Natural killer cell (primary cell): ENCODE measurements at regions not wholly inside any gene's neighbourhood (a gene's known extent, or its start where the extent isn't known, plus 50 kb on each side); places are given as distances from the start of the nearest gene placed in this dataset.
"Not testable (repeated sequence)": the region's sequence is repeated elsewhere in the genome, so short reads cannot be mapped to it uniquely, and the experiment has no call there.

Experiments used
- ATAC-seq, 3 donors: fragments of 150-1000 bp in 2 of 3; fragments of 200-7000 bp in 1 of 3; cut with Tn5 transposase; 1 replicate in 1 of 3; 2 replicates in 2 of 3; pipeline ENCODE4 v1.10.0; 2021; ENCODE audit warnings: mild to moderate bottlenecking in 2 of 3, moderate library complexity in 2 of 3
- DNase-seq, 2 donors: peaks; one replicate each; pipeline versions ENCODE4 v3.0.0 to v3.0.0-alpha.2; 2013 to 2021; ENCODE audit warnings: mixed read lengths in 1 of 2
- H3K27ac ChIP-seq: one replicate; pipeline ENCODE4 v1.5.1; 2013; ENCODE audit warnings: mild to moderate bottlenecking, low read length
- H3K27me3 ChIP-seq: one replicate; pipeline ENCODE4 v1.6.1; 2013; ENCODE audit warnings: low read length; ENCODE audit not compliant: control insufficient read depth, insufficient read depth
- H3K36me3 ChIP-seq: one replicate; pipeline ENCODE4 v1.6.1; 2013; ENCODE audit warnings: low read length; ENCODE audit not compliant: control insufficient read depth, insufficient read depth
- H3K4me1 ChIP-seq: one replicate; pipeline ENCODE4 v1.6.1; 2013; ENCODE audit warnings: low read length; ENCODE audit not compliant: control insufficient read depth, insufficient read depth
- H3K4me3 ChIP-seq: one replicate; pipeline ENCODE4 v1.5.1; 2013; ENCODE audit warnings: low read length
- H3K9me3 ChIP-seq: one replicate; pipeline ENCODE4 v1.6.1; 2013; ENCODE audit warnings: low read length; ENCODE audit not compliant: control insufficient read depth, insufficient read depth
- H3K27ac Mint-ChIP-seq, 2 donors: one replicate each; pipeline ENCODE4 v1.8.0; 2022; ENCODE audit warnings: mild to moderate bottlenecking in 2 of 2, mixed read lengths in 2 of 2, moderate library complexity in 1 of 2
- H3K27me3 Mint-ChIP-seq, 2 donors: one replicate each; pipeline ENCODE4 v1.8.0; 2022; ENCODE audit warnings: low read depth in 2 of 2, mixed read lengths in 2 of 2
- H3K36me3 Mint-ChIP-seq: one replicate; pipeline ENCODE4 v1.8.0; 2022; ENCODE audit warnings: mixed read lengths
- H3K4me1 Mint-ChIP-seq, 2 donors: one replicate each; pipeline ENCODE4 v1.8.0; 2022; ENCODE audit warnings: mixed read lengths in 2 of 2
- H3K4me3 Mint-ChIP-seq: one replicate; pipeline ENCODE4 v1.8.0; 2022; ENCODE audit warnings: mild to moderate bottlenecking, moderate library complexity, mixed read lengths
- H3K9me3 Mint-ChIP-seq, 2 donors: one replicate each; pipeline ENCODE4 v1.8.0; 2022; ENCODE audit warnings: mixed read lengths in 2 of 2
- WGBS: methylation state at CpG from one replicate; pipeline ENCODE4 v1.1.7; 2013; ENCODE audit warnings: missing lambda C conversion rate; ENCODE audit not compliant: insufficient coverage; 5-methylcytosine and 5-hydroxymethylcytosine counted together
- intact Hi-C: fragments of 100-400 bp; cut with micrococcal nuclease; formaldehyde crosslinking; loops from one replicate; pipeline ENCODE4 v1.14.2; 2022

GRCh38 chr2:89756616-89757015 is 1065.1 kb downstream of the RPIA start:
- intact Hi-C loops, ATAC-seq, H3K27ac ChIP-seq, H3K9me3 ChIP-seq, H3K4me3 Mint-ChIP-seq, H3K4me3 ChIP-seq, H3K27me3 ChIP-seq, H3K27ac Mint-ChIP-seq, H3K36me3 ChIP-seq, H3K36me3 Mint-ChIP-seq, H3K4me1 ChIP-seq, DNase-seq, H3K4me1 Mint-ChIP-seq, H3K9me3 Mint-ChIP-seq: not testable (repeated sequence)
- WGBS: 90% methylated on average over 1 of the region's 2 CpGs
- H3K27me3 Mint-ChIP-seq: peaks cover 13 to 42% of the 10 kb centered on the region in 2 donors

- DNase-seq, H3K27ac Mint-ChIP-seq, H3K36me3 Mint-ChIP-seq, H3K27me3 ChIP-seq, H3K9me3 ChIP-seq, ATAC-seq, intact Hi-C loops, H3K9me3 Mint-ChIP-seq, H3K4me1 ChIP-seq, H3K4me3 Mint-ChIP-seq, H3K4me1 Mint-ChIP-seq, H3K4me3 ChIP-seq, H3K27ac ChIP-seq, H3K36me3 ChIP-seq: not testable (repeated sequence)
- WGBS: 79% methylated on average over 12 of the region's 14 CpGs
- H3K27me3 Mint-ChIP-seq: peaks cover 18 to 42% of the 10 kb centered on the region in 2 donors
Observed at GRCh38 chr2:89758332-89759026, 1067.0 kb downstream of the RPIA start.

GRCh38 chr2:89760762-89761161 is 1069.3 kb downstream of the RPIA start:
- H3K27me3 ChIP-seq, H3K27ac ChIP-seq, H3K36me3 ChIP-seq, intact Hi-C loops, H3K4me3 ChIP-seq, H3K36me3 Mint-ChIP-seq, DNase-seq, H3K9me3 Mint-ChIP-seq, H3K9me3 ChIP-seq, ATAC-seq, H3K4me1 Mint-ChIP-seq, H3K27ac Mint-ChIP-seq, H3K4me1 ChIP-seq, H3K4me3 Mint-ChIP-seq: not testable (repeated sequence)
- 83% methylated on average over 4 of the region's 6 CpGs for WGBS
- peaks cover 24 to 36% of the 10 kb centered on the region in 2 donors for H3K27me3 Mint-ChIP-seq

GRCh38 chr2:89761171-89761570 is 1069.7 kb downstream of the RPIA start:
- H3K4me1 Mint-ChIP-seq, H3K27me3 ChIP-seq, H3K9me3 ChIP-seq, H3K27ac Mint-ChIP-seq, H3K36me3 Mint-ChIP-seq, ATAC-seq, H3K4me3 ChIP-seq, H3K4me1 ChIP-seq, H3K4me3 Mint-ChIP-seq, H3K36me3 ChIP-seq, H3K27ac ChIP-seq, H3K9me3 Mint-ChIP-seq, intact Hi-C loops, DNase-seq: not testable (repeated sequence)
- peaks cover 22 to 34% of the 10 kb centered on the region in 2 donors for H3K27me3 Mint-ChIP-seq
- WGBS: 66% methylated on average over 2 of the region's 2 CpGs

GRCh38 chr2:89761863-89762262 is 1070.4 kb downstream of the RPIA start:
- H3K9me3 Mint-ChIP-seq, H3K4me3 ChIP-seq, H3K4me1 Mint-ChIP-seq, H3K4me3 Mint-ChIP-seq, H3K36me3 ChIP-seq, H3K36me3 Mint-ChIP-seq, ATAC-seq, H3K4me1 ChIP-seq, H3K27ac Mint-ChIP-seq, H3K27ac ChIP-seq, intact Hi-C loops, DNase-seq: not testable (repeated sequence)
- Histone ChIP-seq H3K27me3 (peaks cover 12% of the 10 kb centered on the region), H3K9me3 (peaks cover 14% of the 10 kb centered on the region)
- peaks cover 22 to 32% of the 10 kb centered on the region in 2 donors for H3K27me3 Mint-ChIP-seq
- WGBS: 96% methylated on average over 4 of the region's 4 CpGs

GRCh38 chr2:89762461-89763253 is 1071.2 kb downstream of the RPIA start:
- peaks cover 7 to 13% of the 10 kb centered on the region in 2 donors for H3K4me1 Mint-ChIP-seq
- 88% methylated on average over 13 of the region's 13 CpGs for WGBS
- Histone ChIP-seq H3K9me3 (peaks cover 14% of the 10 kb centered on the region), H3K27me3 (peaks cover 20% of the 10 kb centered on the region), H3K4me1 (peaks cover 15% of the 10 kb centered on the region)
- intact Hi-C loops, H3K36me3 Mint-ChIP-seq, H3K27ac Mint-ChIP-seq, H3K27ac ChIP-seq, H3K4me3 ChIP-seq, ATAC-seq, H3K4me3 Mint-ChIP-seq, H3K9me3 Mint-ChIP-seq, H3K36me3 ChIP-seq: not testable (repeated sequence)
- DNase-seq: peak in 1 of 2 donors; percentile 11
- H3K27me3 Mint-ChIP-seq: peaks cover 26 to 39% of the 10 kb centered on the region in 2 donors
